ENCODE measurements at regions not wholly inside any gene's neighbourhood (a gene's known extent, or its start where the extent isn't known, plus 50 kb on each side); places are given as distances from the start of the nearest gene placed in this dataset.

DNA sequence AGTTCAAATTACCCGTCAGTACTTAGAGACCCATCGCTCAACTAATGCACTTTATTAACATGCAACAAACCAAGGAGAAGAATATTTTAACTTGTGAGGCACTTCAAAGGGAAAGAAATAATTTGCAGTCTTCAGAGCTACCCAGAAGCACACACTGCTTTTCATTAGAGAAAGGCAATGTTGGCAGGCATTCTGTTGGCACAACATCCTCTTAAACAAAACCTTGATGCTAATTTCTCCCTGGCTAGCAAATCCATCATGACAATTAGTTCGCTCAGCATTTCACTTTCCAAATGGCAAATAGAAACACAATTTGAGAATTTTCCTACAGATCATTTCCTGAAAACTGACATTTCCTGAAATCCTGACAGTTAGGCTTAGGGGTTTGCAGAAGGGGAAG lies 155.6 kb upstream of the FAM13C start:
- FAIRE-seq = no peak
- H3K4me3 ChIP-seq (ENCODE audit: low read depth, low read length) = no peak overlapping the region
- H3K27me3 ChIP-seq (ENCODE audit: control insufficient read depth, insufficient read depth, low read length) = no peaks in the 10 kb centered on the region
- H3K36me3 ChIP-seq (ENCODE audit: control insufficient read depth, insufficient read depth, low read length) = no peaks in the 10 kb centered on the region
- TF ChIP-seq, protein P1, sequence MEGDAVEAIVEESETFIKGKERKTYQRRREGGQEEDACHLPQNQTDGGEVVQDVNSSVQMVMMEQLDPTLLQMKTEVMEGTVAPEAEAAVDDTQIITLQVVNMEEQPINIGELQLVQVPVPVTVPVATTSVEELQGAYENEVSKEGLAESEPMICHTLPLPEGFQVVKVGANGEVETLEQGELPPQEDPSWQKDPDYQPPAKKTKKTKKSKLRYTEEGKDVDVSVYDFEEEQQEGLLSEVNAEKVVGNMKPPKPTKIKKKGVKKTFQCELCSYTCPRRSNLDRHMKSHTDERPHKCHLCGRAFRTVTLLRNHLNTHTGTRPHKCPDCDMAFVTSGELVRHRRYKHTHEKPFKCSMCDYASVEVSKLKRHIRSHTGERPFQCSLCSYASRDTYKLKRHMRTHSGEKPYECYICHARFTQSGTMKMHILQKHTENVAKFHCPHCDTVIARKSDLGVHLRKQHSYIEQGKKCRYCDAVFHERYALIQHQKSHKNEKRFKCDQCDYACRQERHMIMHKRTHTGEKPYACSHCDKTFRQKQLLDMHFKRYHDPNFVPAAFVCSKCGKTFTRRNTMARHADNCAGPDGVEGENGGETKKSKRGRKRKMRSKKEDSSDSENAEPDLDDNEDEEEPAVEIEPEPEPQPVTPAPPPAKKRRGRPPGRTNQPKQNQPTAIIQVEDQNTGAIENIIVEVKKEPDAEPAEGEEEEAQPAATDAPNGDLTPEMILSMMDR (IDR thresholded peaks at IDR 0.05; ENCODE audit: insufficient read depth, low read length, severe bottlenecking) = no peak
- DNase-seq (ENCODE audit: low read depth) = no peak

DNA sequence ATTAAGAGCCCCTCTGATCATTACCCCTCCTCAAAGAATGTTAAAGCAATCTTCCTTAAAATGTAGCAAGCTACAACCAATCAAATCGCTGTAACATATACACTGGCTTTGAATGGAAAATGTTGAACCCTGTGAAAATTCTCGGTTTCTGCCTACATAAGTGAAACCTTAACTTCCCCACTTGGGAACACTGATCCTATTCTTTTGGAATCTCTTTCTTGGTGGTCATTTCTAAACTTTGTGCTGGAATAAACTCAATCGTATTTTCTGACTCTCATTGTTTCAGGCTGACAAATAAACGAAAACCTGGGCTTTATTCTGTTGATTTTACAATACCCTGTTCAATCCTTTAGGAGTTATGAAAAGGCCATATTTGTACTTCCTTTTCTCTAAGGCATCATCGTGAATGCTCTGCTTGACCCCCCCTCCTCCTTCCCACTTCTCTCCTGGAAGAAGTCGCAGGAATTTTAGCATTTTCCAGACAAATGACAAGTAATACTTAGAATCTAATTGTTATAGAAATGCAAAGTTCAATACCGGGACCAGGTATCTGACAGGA lies 155.1 kb upstream of the FAM13C start:
- Histone ChIP-seq H3K27me3 (ENCODE audit: control insufficient read depth, insufficient read depth, low read length) (no peaks in the 10 kb centered on the region), H3K4me3 (ENCODE audit: low read depth, low read length) (no peak overlapping the region), H3K36me3 (ENCODE audit: control insufficient read depth, insufficient read depth, low read length) (no peaks in the 10 kb centered on the region)
- DNase-seq (ENCODE audit: low read depth) = no peak
- TF ChIP-seq, protein P1 (IDR thresholded peaks at IDR 0.05; ENCODE audit: insufficient read depth, low read length, severe bottlenecking) = no peak
- FAIRE-seq = no peak

DNA sequence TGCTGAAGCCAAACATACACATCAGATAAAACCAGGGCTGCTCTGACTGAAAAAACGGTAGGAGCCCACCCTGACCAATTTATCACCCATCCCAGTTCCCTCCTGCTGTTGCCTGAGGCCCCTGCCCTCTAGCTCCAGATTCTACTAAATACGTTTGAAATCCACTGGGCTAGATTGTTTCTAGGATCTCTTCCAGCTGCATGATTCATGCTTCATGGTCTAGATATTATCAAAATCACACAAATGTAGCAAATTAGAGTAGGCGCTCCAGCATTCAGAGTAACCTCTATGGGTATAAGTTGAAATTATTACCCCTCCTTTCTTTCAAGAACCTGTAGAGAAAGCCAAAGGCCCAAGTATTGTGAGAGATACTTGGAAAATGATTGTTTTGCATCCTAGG lies 151.2 kb upstream of the FAM13C start:
- Histone ChIP-seq H3K27me3 (ENCODE audit: control insufficient read depth, insufficient read depth, low read length) (no peaks in the 10 kb centered on the region), H3K4me3 (ENCODE audit: low read depth, low read length) (no peak overlapping the region), H3K36me3 (ENCODE audit: control insufficient read depth, insufficient read depth, low read length) (no peaks in the 10 kb centered on the region)
- no peak for FAIRE-seq
- DNase-seq (ENCODE audit: low read depth) = no peak
- TF ChIP-seq, protein P1 (IDR thresholded peaks at IDR 0.05; ENCODE audit: insufficient read depth, low read length, severe bottlenecking) = no peak

DNA sequence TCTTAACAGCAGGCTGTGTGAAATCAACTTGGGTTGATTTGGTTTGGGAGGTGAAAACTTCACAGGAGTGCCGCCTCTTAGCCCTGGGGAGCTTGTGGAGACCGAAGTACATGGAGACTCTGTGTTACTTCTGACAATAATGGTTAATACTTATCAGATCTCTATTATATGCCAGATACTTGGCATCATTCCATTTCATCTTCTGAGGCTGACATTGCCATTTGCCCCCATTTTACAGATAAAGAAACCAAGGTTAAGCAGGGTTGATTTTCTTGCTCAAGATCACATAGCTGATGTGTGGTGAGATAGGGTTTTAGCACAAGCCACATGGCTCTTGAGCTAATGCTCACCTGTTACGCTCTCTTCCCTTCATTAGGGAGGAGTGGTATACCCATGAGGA lies 150.6 kb upstream of the FAM13C start:
- Histone ChIP-seq H3K27me3 (ENCODE audit: control insufficient read depth, insufficient read depth, low read length) (no peaks in the 10 kb centered on the region), H3K4me3 (ENCODE audit: low read depth, low read length) (no peak overlapping the region), H3K36me3 (ENCODE audit: control insufficient read depth, insufficient read depth, low read length) (no peaks in the 10 kb centered on the region)
- FAIRE-seq (peak; percentile 47), DNase-seq (ENCODE audit: low read depth) (no peak)
- TF ChIP-seq, protein P1 (IDR thresholded peaks at IDR 0.05; ENCODE audit: insufficient read depth, low read length, severe bottlenecking) = no peak

DNA sequence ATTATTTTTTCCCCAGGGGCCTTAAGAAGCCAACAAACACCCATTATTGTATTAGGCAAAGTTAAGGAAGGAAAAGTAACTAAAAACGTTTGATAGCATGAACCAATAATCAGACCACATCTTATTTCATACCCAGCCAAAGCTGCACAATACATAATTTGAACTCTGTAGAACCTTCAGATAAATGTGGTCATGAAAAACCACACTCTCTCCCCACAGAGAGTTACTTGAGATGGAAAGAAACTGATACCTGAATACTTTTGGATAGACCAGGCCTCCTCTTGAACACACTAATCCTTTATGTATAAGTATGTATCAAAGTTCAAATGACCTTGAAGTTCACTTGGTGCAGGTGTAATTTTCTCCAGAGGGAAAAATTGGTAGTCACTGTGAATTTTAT lies 146.6 kb upstream of the FAM13C start:
- FAIRE-seq (no peak), DNase-seq (ENCODE audit: low read depth) (no peak)
- H3K4me3 ChIP-seq (ENCODE audit: low read depth, low read length) = no peak overlapping the region
- no peaks in the 10 kb centered on the region for H3K27me3 ChIP-seq (ENCODE audit: control insufficient read depth, insufficient read depth, low read length)
- TF ChIP-seq, protein P1 (IDR thresholded peaks at IDR 0.05; ENCODE audit: insufficient read depth, low read length, severe bottlenecking) = no peak
- no peaks in the 10 kb centered on the region for H3K36me3 ChIP-seq (ENCODE audit: control insufficient read depth, insufficient read depth, low read length)

DNA sequence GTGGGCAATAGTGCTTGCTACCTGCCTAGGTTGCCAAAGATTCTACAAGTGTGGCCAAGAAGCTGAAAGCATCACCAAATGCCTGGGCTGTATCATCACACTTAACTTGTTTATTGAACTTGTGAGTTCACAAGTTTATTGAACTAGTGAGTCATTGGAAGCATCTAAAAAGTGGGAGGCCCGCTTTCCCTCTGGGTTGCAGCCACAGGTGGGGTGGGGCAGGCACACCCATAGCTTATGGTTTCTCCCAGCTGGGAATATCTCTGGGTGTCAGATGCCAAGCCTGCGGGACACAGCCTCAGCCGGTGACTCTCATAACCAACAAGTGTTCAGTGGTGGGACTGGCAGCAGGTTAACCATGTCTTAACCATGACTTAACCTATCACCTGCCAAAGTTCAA lies 145.9 kb upstream of the FAM13C start:
- TF ChIP-seq, protein P1 (IDR thresholded peaks at IDR 0.05; ENCODE audit: insufficient read depth, low read length, severe bottlenecking) = no peak

More for the DNA sequence above, 145.9 kb upstream of the FAM13C start:
- peak; percentile 58 for DNase-seq (ENCODE audit: low read depth)
- no peak for FAIRE-seq
- H3K36me3 ChIP-seq (ENCODE audit: control insufficient read depth, insufficient read depth, low read length) = no peaks in the 10 kb centered on the region
- H3K27me3 ChIP-seq (ENCODE audit: control insufficient read depth, insufficient read depth, low read length) = no peaks in the 10 kb centered on the region
- H3K4me3 ChIP-seq (ENCODE audit: low read depth, low read length) = no peak overlapping the region
